ENCODE measurements at regions not wholly inside any gene's neighbourhood (a gene's known extent, or its start where the extent isn't known, plus 50 kb on each side); places are given as distances from the start of the nearest gene placed in this dataset.

DNA sequence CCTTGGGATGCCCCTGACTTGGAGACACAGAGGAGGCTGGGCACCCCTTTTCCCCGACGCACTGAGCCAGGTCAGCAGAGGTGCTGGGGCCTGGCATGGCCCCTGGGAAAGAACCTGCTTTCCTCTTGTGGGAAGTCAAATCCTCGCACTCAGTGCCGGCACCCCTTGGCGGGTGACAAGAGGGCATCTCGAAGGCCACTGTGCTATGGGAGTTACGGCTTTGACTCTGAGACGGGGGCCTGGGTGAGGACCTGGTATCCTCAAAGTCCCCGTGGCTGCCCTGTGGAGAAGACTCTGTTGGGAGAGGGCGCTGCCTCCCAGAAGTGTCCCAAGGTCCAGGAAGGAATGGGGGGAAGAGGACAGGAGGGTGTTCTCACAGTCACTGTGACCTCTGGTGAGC lies 117.0 kb downstream of the METRNL start:
- ChIA-PET POLR2A (no interaction called here), CTCF (no interaction called here)
- H3K4me1 Mint-ChIP-seq = peaks cover 13 to 41% (median 30%) of the 10 kb centered on the region in 7 donors
- no peaks in the 10 kb centered on the region for H3K9me3 Mint-ChIP-seq
- no peaks in the 10 kb centered on the region for H3K9me3 ChIP-seq (ENCODE audit: control insufficient read depth in 2 of 3, low read length in 3 of 3)
- DNase-seq (peak in 2 of 9 donors; percentile 5 to 21), ATAC-seq (no peak)
- no peaks in the 10 kb centered on the region for H3K27me3 ChIP-seq (ENCODE audit: control insufficient read depth in 2 of 2, insufficient read depth in 2 of 2, low read length in 2 of 2)
- no peaks in the 10 kb centered on the region for H3K27me3 Mint-ChIP-seq
- no peak overlapping the region for H3K4me3 ChIP-seq (ENCODE audit: low read length)
- peaks cover 29 to 31% of the 10 kb centered on the region in 2 donors for H3K4me1 ChIP-seq (ENCODE audit: control insufficient read depth in 2 of 2, insufficient read depth in 2 of 2, low read length in 2 of 2)
- no peak overlapping the region for H3K4me3 Mint-ChIP-seq
- intact Hi-C loops (cut with micrococcal nuclease) = no loop called here
- H3K36me3 ChIP-seq (ENCODE audit: control insufficient read depth in 2 of 3, insufficient read depth in 3 of 3, low read length in 3 of 3) = no peaks in the 10 kb centered on the region
- no peaks in the 10 kb centered on the region for H3K36me3 Mint-ChIP-seq
- H3K27ac Mint-ChIP-seq = peak overlapping the region in 2 of 9 donors; percentile 28 to 70
- no peak overlapping the region for H3K27ac ChIP-seq (ENCODE audit: low read depth, low read length)

DNA sequence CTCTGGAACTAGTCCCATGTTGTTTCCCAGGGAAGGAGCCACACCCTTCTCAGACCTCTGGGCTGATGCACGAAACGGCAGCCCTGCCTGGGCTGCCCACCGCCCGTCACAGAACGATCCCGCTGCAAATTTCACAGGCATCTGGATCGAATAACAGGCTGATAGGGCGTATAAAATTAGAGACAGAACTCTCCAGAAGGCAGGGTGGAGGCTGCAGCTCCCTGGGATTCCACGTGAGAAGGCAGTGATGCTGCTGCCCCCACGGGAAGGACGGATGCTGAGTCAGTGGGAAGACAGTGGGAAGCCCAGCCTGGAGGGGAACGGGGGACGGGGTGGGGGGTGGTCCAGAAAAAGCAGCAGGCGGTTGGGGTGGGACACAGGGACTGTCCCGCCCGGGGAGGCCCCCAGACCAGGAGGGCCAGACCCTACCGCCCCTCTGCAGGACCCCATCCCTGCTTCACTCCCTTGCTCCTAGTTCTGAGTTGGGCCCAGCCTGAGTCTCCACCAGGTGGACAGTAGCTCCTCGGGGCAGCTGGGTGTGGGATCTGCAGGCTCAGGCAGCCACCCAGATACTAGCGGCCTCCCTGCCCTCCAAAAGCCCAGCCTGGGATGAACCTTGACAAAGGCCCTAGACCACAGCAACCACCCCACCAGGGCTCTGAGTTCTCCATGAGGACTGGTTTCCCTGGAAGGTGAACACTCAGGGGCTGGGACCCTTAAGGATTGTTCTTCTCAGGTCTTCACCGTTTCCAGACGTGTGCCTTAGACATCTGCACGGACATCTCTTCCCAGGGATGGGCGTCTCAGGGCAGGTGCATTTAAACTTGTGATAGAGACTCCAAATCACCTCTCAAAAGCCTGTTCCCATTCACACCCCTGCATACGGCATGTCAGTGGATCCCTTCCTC lies 117.8 kb downstream of the METRNL start:
- Mint-ChIP-seq H3K36me3 (no peaks in the 10 kb centered on the region), H3K27ac (peak overlapping the region in 1 of 9 donors; percentile 13), H3K27me3 (no peaks in the 10 kb centered on the region), H3K4me3 (peak overlapping the region in 1 of 10 donors; percentile 21), H3K9me3 (no peaks in the 10 kb centered on the region), H3K4me1 (peaks cover 13 to 49% (median 37%) of the 10 kb centered on the region in 7 donors)
- H3K4me3 ChIP-seq (ENCODE audit: low read length) = no peak overlapping the region
- H3K4me1 ChIP-seq (ENCODE audit: control insufficient read depth in 2 of 2, insufficient read depth in 2 of 2, low read length in 2 of 2) = peaks cover 29 to 31% of the 10 kb centered on the region in 2 donors
- ChIA-PET POLR2A (no interaction called here), CTCF (no interaction called here)
- H3K9me3 ChIP-seq (ENCODE audit: control insufficient read depth in 2 of 3, low read length in 3 of 3) = no peaks in the 10 kb centered on the region
- H3K36me3 ChIP-seq (ENCODE audit: control insufficient read depth in 2 of 3, insufficient read depth in 3 of 3, low read length in 3 of 3) = no peaks in the 10 kb centered on the region
- DNase-seq (peak in 1 of 9 donors; percentile 4), ATAC-seq (no peak)
- no peaks in the 10 kb centered on the region for H3K27me3 ChIP-seq (ENCODE audit: control insufficient read depth in 2 of 2, insufficient read depth in 2 of 2, low read length in 2 of 2)
- H3K27ac ChIP-seq (ENCODE audit: low read depth, low read length) = no peak overlapping the region
- intact Hi-C loops (cut with micrococcal nuclease) = no loop called here

DNA sequence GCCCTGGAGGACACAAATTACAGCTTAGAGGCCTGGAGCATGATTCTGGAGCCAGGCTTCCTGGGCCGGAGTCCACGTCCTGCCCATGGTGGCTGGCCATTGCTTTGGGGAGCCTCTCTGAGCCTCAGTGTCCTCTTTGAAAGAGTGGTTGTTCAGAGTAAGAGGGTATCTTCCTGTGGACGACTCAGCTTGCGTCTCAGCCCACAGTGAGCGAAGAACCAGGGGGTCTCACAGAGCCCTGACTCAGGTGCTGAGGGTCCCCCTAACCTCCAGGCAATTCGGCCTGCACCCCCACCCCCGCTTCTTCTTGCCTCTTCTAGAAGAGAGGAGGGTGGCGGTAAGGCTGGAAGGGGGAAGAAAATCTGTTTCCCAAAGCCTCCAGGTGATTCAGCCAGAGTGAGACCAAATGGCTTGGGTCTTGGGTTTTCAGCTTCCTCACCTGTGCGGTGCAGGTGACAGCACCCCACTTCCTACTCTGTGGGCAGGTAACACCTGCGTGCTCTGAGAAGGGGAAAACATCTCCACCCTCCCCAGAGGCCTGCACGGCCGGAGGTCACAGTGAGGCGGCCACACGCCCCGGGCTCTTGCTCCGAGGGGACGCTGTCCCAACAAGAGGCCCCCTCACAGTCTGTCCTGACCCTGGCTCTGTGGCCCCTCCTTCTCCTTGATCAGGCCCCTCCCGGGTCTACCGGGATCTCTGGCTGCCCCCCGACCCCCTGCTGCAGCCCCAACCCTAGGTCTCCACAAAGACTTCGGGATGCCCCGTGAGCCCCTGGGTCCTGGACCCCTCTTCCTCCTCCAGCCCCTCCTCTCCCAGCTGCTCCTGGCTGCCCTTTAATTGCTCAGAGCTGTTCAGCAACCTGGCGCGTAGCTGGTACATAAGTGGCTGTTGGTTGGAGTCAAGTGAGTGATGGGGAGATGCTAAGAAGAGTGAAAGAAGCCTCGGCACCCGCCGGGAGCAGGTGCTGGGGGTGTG lies 119.2 kb downstream of the METRNL start:
- H3K9me3 ChIP-seq (ENCODE audit: control insufficient read depth in 2 of 3, low read length in 3 of 3) = no peaks in the 10 kb centered on the region
- CTCF ChIA-PET = interaction anchor here (2.5 kb wide), 1 partner anchor 417 kb away, joined by 7 read pairs; no protein-coding TSS in a partner anchor
- Mint-ChIP-seq H3K4me3 (peak overlapping the region; percentile 76 to 93 (median 88)), H3K4me1 (peaks cover 13 to 55% (median 37%) of the 10 kb centered on the region in 7 donors), H3K9me3 (no peaks in the 10 kb centered on the region), H3K36me3 (no peaks in the 10 kb centered on the region), H3K27me3 (no peaks in the 10 kb centered on the region), H3K27ac (peak overlapping the region in 7 of 9 donors; percentile 73 to 96 (median 79))
- intact Hi-C loops (cut with micrococcal nuclease) = no loop called here
- peak in 2 of 9 donors; percentile 5 to 23 for DNase-seq
- no peaks in the 10 kb centered on the region for H3K36me3 ChIP-seq (ENCODE audit: control insufficient read depth in 2 of 3, insufficient read depth in 3 of 3, low read length in 3 of 3)
- H3K27me3 ChIP-seq (ENCODE audit: control insufficient read depth in 2 of 2, insufficient read depth in 2 of 2, low read length in 2 of 2) = no peaks in the 10 kb centered on the region
- H3K27ac ChIP-seq (ENCODE audit: low read depth, low read length) = no peak overlapping the region
- POLR2A ChIA-PET = no interaction called here
- H3K4me1 ChIP-seq (ENCODE audit: control insufficient read depth in 2 of 2, insufficient read depth in 2 of 2, low read length in 2 of 2) = peaks cover 28 to 29% of the 10 kb centered on the region in 2 donors
- no peak for ATAC-seq
- H3K4me3 ChIP-seq (ENCODE audit: low read length) = peak overlapping the region; percentile 45

DNA sequence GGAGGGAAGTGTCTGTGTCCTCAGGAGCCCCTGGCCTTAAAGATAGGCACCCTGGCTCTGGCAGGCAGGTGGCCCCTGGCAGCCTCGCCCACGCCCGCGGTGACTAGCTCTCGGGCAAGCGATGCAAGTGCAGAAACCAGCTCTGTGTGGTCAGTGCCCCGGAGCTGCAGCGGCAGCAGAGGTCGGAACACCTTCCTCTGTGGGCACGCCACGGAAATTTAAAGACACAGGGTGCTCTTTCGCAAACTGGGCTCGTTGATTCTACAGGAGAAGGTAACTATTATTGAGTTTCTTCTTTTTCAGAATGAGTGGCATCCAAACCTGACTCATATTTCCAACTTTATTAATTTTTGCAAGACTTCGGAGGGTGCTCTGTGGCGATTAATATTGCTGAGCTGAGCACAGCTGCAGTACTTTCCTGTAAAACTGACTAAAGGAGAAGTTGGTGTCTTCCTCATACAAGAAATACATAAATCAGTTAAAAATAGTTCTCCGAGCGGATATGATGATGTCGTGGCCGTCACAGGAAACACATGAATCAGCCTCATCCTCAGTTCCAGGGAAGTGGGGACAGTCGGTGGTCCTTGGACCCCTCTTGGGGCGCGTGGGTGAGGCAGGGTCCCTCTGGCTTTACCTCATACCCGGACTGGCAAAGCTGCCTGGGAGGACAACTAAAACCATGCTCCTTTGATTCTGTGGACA lies 120.2 kb downstream of the METRNL start:
- H3K27ac Mint-ChIP-seq = peak overlapping the region in 8 of 9 donors; percentile 73 to 96 (median 78)
- H3K9me3 ChIP-seq (ENCODE audit: control insufficient read depth in 2 of 3, low read length in 3 of 3) = no peaks in the 10 kb centered on the region
- no peaks in the 10 kb centered on the region for H3K36me3 ChIP-seq (ENCODE audit: control insufficient read depth in 2 of 3, insufficient read depth in 3 of 3, low read length in 3 of 3)
- H3K4me1 Mint-ChIP-seq = peaks cover 13 to 55% (median 34%) of the 10 kb centered on the region in 7 donors
- no peaks in the 10 kb centered on the region for H3K9me3 Mint-ChIP-seq
- H3K4me1 ChIP-seq (ENCODE audit: control insufficient read depth in 2 of 2, insufficient read depth in 2 of 2, low read length in 2 of 2) = peaks cover 21 to 22% of the 10 kb centered on the region in 2 donors
- no peaks in the 10 kb centered on the region for H3K27me3 Mint-ChIP-seq
- peak overlapping the region; percentile 45 for H3K4me3 ChIP-seq (ENCODE audit: low read length)
- intact Hi-C loops (cut with micrococcal nuclease) = no loop called here
- ChIA-PET POLR2A (no interaction called here), CTCF (interaction anchor here (1.5 to 2.5 kb wide), 3 partner anchors 418 to 421 kb away, joined by 3 to 7 read pairs (median 3); no protein-coding TSS in a partner anchor)
- DNase-seq (peak in 2 of 9 donors; percentile 30 to 76), ATAC-seq (peak; percentile 62)
- H3K27me3 ChIP-seq (ENCODE audit: control insufficient read depth in 2 of 2, insufficient read depth in 2 of 2, low read length in 2 of 2) = no peaks in the 10 kb centered on the region
- no peaks in the 10 kb centered on the region for H3K36me3 Mint-ChIP-seq
- peak overlapping the region; percentile 76 to 93 (median 88) for H3K4me3 Mint-ChIP-seq
- no peak overlapping the region for H3K27ac ChIP-seq (ENCODE audit: low read depth, low read length)

DNA sequence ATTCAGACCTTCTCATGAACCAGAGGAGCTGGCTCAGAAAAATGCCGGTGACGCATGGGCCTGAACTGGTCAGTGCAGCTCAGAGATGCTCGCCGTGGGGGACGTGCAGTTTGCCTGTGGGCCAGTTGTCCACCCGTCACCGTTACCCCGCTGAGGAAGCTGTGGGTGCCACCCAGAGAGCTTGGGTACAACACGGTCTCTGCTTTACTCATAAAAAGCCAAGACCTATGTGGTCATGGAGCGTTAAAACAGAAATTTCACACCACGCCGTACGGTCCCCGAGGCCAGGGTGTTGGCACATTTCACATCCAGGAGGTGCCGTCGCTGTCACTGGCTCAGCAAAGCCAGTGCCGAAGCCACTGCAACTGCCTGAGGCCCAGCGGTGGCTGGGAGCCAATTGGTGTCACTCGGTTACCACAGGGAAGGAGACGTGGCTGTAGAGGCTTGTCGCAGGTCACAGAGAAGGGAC lies 120.9 kb downstream of the METRNL start:
- Histone ChIP-seq H3K4me1 (ENCODE audit: control insufficient read depth in 2 of 2, insufficient read depth in 2 of 2, low read length in 2 of 2) (peaks cover 21 to 22% of the 10 kb centered on the region in 2 donors), H3K36me3 (ENCODE audit: control insufficient read depth in 2 of 3, insufficient read depth in 3 of 3, low read length in 3 of 3) (no peaks in the 10 kb centered on the region), H3K4me3 (ENCODE audit: low read length) (peak overlapping the region; percentile 45), H3K9me3 (ENCODE audit: control insufficient read depth in 2 of 3, low read length in 3 of 3) (no peaks in the 10 kb centered on the region), H3K27ac (ENCODE audit: low read depth, low read length) (no peak overlapping the region), H3K27me3 (ENCODE audit: control insufficient read depth in 2 of 2, insufficient read depth in 2 of 2, low read length in 2 of 2) (no peaks in the 10 kb centered on the region)
- H3K27me3 Mint-ChIP-seq = no peaks in the 10 kb centered on the region
- CTCF ChIA-PET = interaction anchor here (0.7 to 2.5 kb wide), 4 partner anchors 222 to 421 kb away, joined by 3 to 7 read pairs (median 3); no protein-coding TSS in a partner anchor
- H3K9me3 Mint-ChIP-seq = no peaks in the 10 kb centered on the region
- H3K4me1 Mint-ChIP-seq = peaks cover 13 to 55% (median 34%) of the 10 kb centered on the region in 7 donors
- H3K27ac Mint-ChIP-seq = peak overlapping the region in 7 of 9 donors; percentile 73 to 96 (median 79)
- POLR2A ChIA-PET = no interaction called here
- ATAC-seq = peak; percentile 71
- H3K36me3 Mint-ChIP-seq = no peaks in the 10 kb centered on the region
- H3K4me3 Mint-ChIP-seq = peak overlapping the region; percentile 76 to 93 (median 88)
- DNase-seq = peak in 2 of 9 donors; percentile 52 to 63
- intact Hi-C loops (cut with micrococcal nuclease) = no loop called here

DNA sequence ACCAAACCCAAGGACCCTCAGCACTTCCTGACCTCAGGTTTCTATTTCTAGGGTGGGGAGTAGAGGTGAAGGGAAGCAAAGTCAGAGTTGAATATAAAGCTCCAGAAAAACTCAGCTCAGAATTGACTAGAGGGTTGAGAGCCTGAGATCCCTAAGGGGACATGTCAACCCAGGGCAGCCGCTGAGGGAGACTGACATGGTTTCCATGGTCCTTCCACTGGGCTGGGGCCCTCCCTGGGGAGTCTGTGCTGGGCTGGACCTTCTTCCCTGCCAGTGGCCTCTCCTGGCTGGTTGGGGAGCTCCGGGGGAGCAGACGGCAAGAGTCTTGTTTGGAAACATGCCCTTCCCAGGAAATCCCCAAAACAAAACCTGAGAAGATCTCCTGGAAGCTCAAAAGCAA lies 121.3 kb downstream of the METRNL start:
- H3K36me3 ChIP-seq (ENCODE audit: control insufficient read depth in 2 of 3, insufficient read depth in 3 of 3, low read length in 3 of 3) = no peaks in the 10 kb centered on the region
- DNase-seq = no peak
- intact Hi-C loops (cut with micrococcal nuclease) = no loop called here

More for the DNA sequence above, 121.3 kb downstream of the METRNL start:
- Histone ChIP-seq H3K9me3 (ENCODE audit: control insufficient read depth in 2 of 3, low read length in 3 of 3) (no peaks in the 10 kb centered on the region), H3K27ac (ENCODE audit: low read depth, low read length) (no peak overlapping the region), H3K4me1 (ENCODE audit: control insufficient read depth in 2 of 2, insufficient read depth in 2 of 2, low read length in 2 of 2) (peaks cover 21 to 22% of the 10 kb centered on the region in 2 donors), H3K4me3 (ENCODE audit: low read length) (no peak overlapping the region), H3K27me3 (ENCODE audit: control insufficient read depth in 2 of 2, insufficient read depth in 2 of 2, low read length in 2 of 2) (no peaks in the 10 kb centered on the region)
- ChIA-PET POLR2A (no interaction called here), CTCF (interaction anchor here (0.5 to 2.5 kb wide), 5 partner anchors 222 to 422 kb away, joined by 3 to 7 read pairs (median 3); no protein-coding TSS in a partner anchor)
- no peaks in the 10 kb centered on the region for H3K9me3 Mint-ChIP-seq
- H3K4me3 Mint-ChIP-seq = peak overlapping the region in 5 of 10 donors; percentile 17 to 93 (median 88)
- H3K36me3 Mint-ChIP-seq = no peaks in the 10 kb centered on the region
- H3K4me1 Mint-ChIP-seq = peaks cover 13 to 55% (median 34%) of the 10 kb centered on the region in 7 donors
- H3K27me3 Mint-ChIP-seq = no peaks in the 10 kb centered on the region
- no peak for ATAC-seq
- H3K27ac Mint-ChIP-seq = peak overlapping the region in 6 of 9 donors; percentile 28 to 96 (median 76)
